Stimulated activated CD4-positive, alpha-beta T cell treated with anti-CD3 and anti-CD28 coated beads, TNF-alpha, amount 100 ng/mL, for 48 hours (primary cell): ENCODE measurements at regions not wholly inside any gene's neighbourhood (a gene's known extent, or its start where the extent isn't known, plus 50 kb on each side); places are given as distances from the start of the nearest gene placed in this dataset.

Experiments
- DNase-seq, 3 donors: peaks; one replicate each; pipeline ENCODE4 v3.0.0-alpha.2; 2020; ENCODE audit warnings: low read depth in 3 of 3

- no peak for DNase-seq
Measured at GRCh38 chr2:79453918-79454317, 58.9 kb upstream of the CTNNA2 start.

- DNase-seq, result no peak
Measured at GRCh38 chr2:79452651-79453050, 60.2 kb upstream of the CTNNA2 start.

GRCh38 chr2:79447463-79447862, 65.4 kb upstream of the CTNNA2 start:
- no peak for DNase-seq

GRCh38 chr2:79446313-79446712, 66.5 kb upstream of the CTNNA2 start:
- DNase-seq, result no peak

GRCh38 chr2:79437433-79438267, 75.2 kb upstream of the CTNNA2 start:
- no peak for DNase-seq

- no peak for DNase-seq
Measured at GRCh38 chr2:79434362-79434761, 78.5 kb upstream of the CTNNA2 start.

GRCh38 chr2:79432731-79433146, 80.1 kb upstream of the CTNNA2 start:
- DNase-seq, result no peak

GRCh38 chr2:79428745-79429144, 84.1 kb upstream of the CTNNA2 start:
- DNase-seq, result no peak

GRCh38 chr2:79414690-79415089, 98.2 kb upstream of the CTNNA2 start:
- no peak for DNase-seq

- no peak for DNase-seq
Measured at GRCh38 chr2:79394485-79394859, 118.4 kb upstream of the CTNNA2 start.

GRCh38 chr2:79393806-79394484, 118.9 kb upstream of the CTNNA2 start:
- no peak for DNase-seq

GRCh38 chr2:79393107-79393685, 119.7 kb upstream of the CTNNA2 start:
- DNase-seq, result no peak

- DNase-seq, result no peak
Measured at GRCh38 chr2:79389481-79389880, 123.4 kb upstream of the CTNNA2 start.

GRCh38 chr2:79388024-79388423, 124.8 kb upstream of the CTNNA2 start:
- no peak for DNase-seq

- DNase-seq, result no peak
Measured at GRCh38 chr2:79387431-79387830, 125.4 kb upstream of the CTNNA2 start.

- no peak for DNase-seq
Measured at GRCh38 chr2:79383681-79384080, 129.2 kb upstream of the CTNNA2 start.

GRCh38 chr2:79375817-79376216, 137.0 kb upstream of the CTNNA2 start:
- DNase-seq, result no peak

GRCh38 chr2:79373358-79374130, 139.3 kb upstream of the CTNNA2 start:
- DNase-seq, result no peak

GRCh38 chr2:79370976-79371538, 141.8 kb upstream of the CTNNA2 start:
- no peak for DNase-seq

GRCh38 chr2:79369127-79369526, 143.7 kb upstream of the CTNNA2 start:
- DNase-seq, result no peak

- no peak for DNase-seq
Measured at GRCh38 chr2:79368116-79368630, 144.7 kb upstream of the CTNNA2 start.

- no peak for DNase-seq
Measured at GRCh38 chr2:79359419-79359818, 153.4 kb upstream of the CTNNA2 start.
